D341Med (cell line): ENCODE measurements at regions not wholly inside any gene's neighbourhood (a gene's known extent, or its start where the extent isn't known, plus 50 kb on each side); places are given as distances from the start of the nearest gene placed in this dataset.
"Not testable (repeated sequence)": the region's sequence is repeated elsewhere in the genome, so short reads cannot be mapped to it uniquely, and the experiment has no call there.

Source experiments
- DNase-seq: peaks from one replicate; pipeline ENCODE4 v3.0.0; 2012; ENCODE audit warnings: low spot score

DNA sequence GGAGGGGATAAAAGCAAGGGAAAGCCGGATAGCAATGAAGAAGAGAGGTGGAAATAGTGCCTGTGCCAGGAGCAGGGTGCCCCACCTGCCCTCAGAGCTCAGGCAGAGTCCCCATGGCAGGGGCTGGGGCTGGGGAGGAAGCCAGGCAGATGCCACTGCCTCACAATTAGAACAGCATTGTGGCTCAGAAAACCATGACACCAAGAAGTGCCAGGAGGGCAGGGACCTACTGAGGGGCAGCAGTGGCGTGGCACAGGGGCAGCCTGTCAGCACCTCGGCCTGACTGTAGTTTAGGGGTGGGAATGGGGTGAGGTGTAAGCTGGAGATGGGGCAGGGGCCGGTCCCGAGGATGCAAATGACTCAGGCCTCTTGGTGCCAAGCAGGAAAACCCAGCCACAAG lies 532.1 kb upstream of the B3GAT1 start:
- no peak for DNase-seq

DNA sequence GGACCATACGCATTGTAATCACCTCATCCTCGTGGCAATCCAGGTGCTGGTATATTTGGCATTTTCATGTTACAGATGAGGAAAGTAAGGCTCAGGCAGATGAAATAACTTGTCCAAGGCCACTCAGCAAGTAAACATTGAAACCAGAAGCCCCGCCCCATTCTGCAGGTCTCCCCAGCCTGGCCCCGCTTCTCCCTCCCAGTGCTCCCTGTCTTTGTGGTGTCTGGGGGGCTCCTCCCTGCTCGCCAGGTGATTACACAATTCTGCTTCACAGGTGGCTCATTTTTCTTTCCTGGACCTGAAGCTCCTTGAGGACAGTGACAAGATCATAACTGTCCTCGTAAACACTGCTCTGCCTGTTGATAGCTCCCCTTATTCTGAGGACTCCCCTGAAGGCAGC lies 531.5 kb upstream of the B3GAT1 start:
- no peak for DNase-seq

DNA sequence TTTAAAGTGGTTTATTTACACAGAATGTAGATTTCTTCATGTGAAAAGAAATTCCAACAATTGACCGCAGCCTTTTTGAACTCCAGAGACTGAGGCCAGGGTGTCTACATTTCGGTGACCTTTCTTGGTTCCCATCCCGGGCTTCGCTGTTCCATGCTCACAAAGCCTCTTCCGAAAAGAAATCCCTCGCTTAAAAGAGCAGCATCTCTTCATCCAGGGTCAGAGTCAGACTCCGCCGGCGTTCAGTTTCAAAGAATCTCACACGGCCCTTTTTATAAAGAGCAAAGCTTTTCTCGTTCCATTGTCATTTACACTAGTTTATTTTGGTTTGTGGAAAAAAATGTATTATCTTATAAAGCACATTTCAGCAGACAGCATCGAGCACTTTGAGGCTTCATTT lies 530.6 kb upstream of the B3GAT1 start:
- no peak for DNase-seq

DNA sequence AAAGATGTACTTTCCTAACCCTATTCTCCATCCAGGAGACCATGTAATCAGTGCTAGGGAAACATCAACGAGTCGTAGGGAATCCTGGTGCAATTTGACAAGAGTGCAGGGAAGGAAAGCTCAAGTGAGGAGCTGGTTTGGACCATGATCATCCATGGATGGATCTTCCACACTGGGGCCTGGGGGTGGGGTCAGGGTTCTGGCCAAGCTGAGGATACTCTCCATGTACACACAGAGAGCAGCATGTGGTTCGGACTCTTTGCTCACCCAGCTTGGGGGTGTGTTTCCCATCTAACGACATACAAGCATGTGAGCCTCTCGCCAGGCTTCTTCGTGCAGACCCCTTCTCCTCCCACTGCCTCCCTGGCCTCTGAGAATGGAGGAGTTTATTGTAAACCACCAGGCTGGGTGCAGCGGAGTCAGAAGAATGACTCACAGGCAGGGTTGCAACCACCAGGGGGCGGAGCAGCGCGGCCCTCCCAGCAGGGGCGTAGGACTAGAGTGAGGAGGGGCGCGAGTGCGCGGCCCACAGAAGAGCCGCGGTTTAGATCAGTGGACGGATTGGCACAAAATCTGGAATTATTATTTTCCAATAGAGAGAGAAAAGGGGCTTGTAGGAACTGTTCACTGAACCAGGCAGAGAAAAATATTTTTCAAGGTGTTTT lies 530.0 kb upstream of the B3GAT1 start:
- not testable (repeated sequence) for DNase-seq

DNA sequence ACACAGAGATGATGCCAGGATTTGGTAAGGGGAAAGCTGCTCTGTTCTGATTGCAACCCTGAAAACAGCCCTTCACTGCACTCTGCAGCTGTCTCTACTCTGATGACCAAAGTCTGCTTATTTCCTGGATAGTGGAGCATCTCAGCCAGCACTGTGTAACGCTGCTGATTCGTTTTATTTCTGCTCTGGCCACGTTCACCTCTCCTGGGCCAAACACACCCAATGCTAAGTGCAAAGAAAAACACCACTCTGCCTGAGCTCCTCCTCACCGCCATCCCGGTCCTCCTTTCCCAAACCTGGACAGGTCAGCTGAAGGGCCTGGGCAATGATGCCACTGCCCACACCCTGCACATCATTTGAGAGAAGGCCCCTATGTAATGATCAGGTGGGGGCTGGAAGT lies 529.3 kb upstream of the B3GAT1 start:
- no peak for DNase-seq

DNA sequence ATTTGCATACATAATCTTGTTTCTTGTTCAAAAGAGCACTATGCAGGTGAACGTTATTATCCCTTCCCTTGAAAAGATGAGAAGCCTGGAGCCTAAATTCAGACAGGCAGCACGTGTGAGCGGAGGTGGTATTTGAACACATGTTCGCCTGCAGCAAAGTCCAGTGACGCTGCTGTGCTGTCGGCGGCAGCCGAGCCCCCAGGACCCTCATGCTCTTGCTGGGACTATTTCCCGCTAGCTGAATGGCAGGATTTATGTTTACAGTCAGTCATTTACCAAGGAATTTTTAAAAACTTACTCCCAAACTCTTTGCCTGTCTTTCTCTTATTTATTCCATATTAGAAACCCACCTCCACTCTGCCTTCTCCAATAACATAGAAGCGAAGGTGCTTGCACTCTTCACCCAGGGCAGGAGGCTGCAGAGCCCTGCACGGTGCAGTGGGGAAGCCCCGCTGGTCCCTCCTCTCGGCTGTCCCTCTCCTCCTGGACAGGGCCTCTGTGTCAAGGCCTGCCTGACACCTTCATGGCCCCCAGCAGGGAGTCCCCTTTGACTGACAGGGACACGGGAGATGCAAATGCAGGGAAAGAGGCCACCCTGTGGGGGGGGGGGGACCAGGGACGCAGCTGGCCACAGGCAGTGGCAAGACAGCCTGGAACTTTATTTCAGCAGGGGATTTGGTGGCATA lies 528.5 kb upstream of the B3GAT1 start:
- DNase-seq: no peak

DNA sequence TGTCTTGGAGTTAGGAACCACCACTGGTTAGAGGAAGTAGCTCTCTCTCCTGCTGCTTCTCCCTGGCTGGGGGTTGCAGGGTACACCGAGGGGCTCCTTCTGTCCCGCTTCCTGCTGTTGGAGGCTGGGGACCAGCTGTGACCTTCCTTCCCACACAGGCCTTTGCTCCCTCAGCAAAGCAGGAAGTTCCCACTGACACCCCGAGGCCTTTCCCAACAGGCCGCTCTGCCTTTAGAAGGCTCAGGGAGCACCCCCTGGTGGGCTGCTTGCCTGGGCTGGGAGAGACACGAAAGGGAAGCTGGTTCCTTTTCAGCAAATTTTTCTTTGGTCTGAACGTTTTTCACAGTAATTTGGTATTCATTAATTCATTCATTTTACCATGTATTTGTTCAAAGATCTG lies 527.9 kb upstream of the B3GAT1 start:
- DNase-seq: peak; percentile 67

DNA sequence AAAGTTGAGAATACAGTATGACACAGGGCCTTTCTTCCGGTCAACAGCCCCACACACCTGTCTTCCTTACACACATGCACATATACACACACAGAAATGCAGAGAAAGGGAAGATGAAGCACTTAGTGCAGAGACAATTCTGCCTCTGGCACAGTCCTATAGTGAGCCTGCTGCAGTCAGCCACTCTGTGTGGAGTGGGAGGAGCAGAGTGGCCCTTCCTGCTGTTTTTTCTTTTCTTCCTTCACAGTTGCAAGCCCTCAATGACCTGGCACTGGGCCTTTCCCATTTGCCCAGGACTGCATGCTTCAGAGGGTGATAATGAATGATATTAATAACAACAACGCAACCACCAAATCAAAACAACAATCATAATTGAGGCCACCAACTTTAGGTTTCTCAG lies 527.0 kb upstream of the B3GAT1 start:
- DNase-seq: no peak

DNA sequence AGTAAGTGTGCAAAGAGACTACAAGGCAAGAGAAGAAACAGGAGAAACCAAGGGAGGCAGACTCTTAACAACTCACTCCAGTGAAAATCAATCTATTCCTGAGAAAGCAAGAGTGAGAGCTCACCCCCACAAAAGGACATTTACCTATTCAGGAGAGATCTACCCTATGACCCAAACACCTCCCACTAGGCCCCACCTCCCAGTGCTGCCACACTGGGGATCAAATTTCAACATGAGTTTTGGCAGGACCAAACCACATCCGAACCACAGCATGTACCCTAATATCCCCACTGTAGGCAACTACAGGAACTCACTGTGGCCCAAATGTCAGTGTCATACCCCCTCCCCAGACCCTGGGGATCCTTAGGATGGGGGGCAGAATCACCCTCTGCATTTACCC lies 526.2 kb upstream of the B3GAT1 start:
- DNase-seq: no peak

DNA sequence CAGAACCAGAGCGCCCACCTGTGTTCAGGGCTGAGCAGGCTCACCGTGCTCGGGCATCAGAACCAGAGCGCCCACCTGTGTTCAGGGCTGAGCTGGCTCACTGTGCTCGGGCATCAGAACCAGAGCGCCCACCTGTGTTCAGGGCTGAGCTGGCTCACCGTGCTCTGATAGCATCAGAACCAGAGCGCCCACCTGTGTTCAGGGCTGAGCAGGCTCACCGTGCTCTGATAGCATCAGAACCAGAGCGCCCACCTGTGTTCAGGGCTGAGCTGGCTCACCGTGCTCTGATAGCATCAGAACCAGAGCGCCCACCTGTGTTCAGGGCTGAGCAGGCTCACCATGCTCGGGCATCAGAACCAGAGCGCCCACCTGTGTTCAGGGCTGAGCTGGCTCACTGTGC lies 525.2 kb upstream of the B3GAT1 start:
- not testable (repeated sequence) for DNase-seq

DNA sequence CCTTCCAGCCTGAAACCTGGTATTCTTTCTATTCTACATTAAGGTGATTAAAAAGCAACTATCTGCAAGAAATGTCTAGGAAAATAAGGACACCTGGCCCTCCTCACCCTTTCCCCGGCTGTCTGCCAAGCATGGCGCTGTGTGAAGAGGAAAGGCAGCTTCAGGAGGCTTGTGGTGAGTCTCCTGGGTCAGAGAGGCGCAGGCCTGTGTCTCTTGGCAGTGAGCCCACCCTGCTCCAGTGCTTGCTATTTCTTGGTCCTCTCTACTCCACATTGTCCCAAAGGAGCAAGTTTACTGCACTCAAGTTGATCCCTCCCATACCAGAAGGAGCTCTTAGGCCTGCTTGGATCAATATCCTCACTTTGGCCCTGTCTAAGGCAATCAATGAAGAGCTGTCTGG lies 520.7 kb upstream of the B3GAT1 start:
- DNase-seq: no peak

DNA sequence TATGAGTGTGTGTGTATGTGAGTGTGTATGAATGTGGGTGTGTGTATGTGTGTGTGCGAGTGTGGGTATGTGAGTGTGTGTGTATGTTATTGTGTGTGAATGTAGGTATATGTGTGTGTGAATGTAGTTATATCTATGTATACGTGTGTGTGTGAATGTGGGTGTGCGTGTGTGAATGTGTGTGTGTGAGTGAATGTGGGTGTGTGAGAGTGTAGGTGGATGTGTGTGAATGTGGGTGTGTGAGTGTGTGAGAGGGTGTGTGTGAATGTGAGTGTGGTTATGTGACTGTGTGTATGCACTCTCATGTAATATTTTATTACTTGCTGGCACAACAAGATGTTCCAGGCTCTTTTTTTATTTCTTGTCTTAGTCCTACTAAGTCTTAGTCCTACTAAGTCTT lies 513.4 kb upstream of the B3GAT1 start:
- no peak for DNase-seq

DNA sequence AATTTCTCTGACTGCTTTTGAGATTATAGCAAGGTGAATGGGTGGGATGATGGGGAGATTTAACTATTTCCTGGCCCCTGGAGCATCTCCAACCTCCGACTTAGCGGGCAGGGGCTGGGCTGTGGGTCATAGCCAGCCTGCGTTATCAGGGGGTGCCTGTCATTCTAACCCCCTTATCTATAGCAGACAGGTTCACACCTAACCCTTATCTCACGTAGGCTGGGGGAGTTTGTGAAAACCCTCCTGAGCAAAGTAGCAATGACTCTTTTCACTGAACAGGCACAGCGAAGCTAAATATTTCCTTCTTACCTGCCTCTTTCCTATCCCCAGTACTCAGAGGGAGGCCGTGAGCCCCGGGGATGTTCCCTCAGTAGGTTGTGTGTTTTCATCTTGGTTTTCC lies 511.4 kb upstream of the B3GAT1 start:
- DNase-seq: no peak

DNA sequence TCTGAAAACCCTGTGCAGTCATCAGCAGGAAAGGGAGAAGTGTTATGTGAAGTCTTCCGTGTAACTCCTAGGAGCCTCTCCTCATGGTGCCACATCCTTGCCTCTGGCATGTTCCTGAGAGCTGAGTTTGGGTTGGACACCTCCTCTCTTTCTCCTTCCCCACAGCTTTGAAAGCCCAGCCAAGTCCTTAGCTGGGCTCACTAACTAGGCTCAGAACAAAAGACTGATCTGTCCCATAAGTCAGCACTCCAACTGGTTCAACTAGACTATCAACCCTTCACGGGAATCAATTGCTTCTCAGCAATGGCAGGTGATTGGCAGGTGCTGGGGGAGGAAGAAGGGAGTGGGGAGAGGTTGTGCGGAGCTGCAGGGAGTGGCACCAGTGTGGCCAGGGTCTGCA lies 509.9 kb upstream of the B3GAT1 start:
- DNase-seq: no peak

DNA sequence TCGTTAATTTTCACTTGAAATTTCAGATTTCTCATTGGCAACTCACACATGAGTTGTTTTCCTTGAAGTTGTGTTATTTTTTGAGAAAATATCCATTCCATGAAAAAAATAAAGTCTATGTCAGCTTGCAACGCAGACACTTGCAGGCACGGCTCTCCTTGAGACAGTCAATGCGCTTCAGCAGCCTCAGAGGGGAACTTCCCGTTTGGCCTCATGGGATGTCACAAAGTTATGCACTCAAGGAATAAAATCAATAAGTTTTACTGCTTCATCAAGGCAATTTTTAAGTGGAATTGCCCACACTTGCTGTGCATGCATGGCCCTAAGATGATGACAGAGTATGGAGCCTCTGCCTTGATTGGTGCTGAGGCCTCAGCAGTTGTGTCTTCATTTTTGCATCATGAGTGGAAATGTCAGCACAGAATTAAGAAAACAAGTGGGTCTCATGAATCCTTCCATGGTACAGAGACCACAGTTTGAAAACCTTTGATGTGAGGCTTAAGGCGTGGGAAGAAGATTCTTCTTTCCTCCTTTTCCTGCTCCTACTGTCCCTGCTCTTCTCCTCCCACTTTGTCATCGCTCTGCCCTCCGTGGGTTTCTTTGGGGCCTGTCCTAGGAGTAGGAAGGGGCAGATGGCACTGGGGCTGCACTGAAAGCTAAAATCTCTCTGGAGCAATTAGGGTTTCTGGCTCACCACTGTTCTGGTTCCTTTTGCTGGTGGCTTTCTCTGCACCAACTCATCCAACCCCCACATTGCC lies 509.0 kb upstream of the B3GAT1 start:
- DNase-seq: no peak

DNA sequence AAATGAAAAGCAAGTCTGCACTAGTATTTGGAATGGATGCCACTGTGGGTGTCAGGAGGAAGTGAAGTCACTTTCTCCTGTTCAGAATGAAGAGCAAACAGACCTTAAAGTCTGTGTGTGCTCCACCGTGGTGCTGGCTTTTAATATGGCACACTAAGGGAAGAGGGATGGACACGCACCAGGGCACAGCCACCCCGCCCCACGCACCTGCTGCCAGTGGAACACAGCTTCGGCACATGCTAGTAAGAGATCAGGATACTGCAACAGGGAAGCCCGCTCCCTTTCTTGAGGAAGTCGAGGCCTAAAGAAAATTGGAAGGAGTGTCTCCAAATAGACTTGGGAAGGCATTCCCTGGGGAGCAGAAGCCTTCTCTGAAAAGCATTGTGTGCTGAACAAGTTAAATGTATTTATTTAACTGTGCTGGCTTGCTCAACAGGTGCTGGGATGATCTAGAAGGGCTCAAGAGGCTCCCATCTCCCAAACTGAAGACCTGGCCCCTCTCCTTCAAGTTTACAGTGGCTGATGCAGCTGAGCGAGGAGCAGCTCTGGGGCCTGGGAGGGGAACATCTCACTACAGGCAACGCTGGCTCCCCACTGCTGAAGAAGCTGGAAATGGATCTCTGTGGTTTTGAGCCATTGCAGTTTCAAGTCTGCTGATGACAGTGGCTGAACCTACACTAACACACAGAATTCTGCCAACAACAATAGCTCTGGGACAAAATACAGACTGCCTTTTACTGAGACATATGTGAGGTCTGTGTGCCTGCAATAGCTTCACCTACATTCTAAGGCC lies 504.6 kb upstream of the B3GAT1 start:
- no peak for DNase-seq

DNA sequence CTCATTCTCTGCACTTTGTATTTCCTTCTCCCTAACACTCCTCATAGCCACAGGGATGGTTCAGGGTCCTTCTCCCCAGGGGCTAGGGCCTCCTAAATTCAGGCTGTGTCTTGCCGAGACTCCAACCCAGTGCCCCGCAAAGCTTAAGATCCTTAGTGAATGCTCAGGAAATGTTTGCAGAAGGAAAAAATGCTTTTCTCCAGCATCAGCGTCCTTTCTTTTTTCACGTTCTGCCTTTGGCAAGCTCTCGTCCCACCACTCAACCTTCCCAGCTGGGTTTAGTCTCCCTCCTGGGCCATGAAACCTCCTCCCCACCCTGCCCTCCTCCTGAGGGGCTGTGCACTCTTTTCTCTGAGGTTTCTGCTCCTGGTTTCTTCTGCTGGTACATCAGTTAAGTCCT lies 503.8 kb upstream of the B3GAT1 start:
- no peak for DNase-seq

DNA sequence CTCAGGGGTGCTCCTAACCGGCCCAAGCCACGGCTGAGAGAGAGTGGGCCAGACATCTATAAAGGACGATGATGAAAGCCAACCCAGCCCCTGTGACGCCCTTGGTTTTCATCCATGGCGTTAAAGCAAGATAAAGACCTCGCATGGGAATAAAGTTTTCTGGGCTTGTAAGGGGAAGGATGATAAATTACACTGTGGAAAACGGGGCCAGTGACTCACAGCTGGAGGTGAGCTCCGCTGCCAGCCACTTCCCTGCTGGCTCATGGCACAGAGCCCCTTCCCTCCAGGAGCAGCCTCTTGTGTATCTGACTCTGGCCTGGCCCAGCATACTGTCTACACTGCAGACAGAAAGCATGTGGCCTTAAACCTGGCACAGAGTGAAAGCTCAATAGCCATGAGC lies 503.2 kb upstream of the B3GAT1 start:
- DNase-seq: no peak

DNA sequence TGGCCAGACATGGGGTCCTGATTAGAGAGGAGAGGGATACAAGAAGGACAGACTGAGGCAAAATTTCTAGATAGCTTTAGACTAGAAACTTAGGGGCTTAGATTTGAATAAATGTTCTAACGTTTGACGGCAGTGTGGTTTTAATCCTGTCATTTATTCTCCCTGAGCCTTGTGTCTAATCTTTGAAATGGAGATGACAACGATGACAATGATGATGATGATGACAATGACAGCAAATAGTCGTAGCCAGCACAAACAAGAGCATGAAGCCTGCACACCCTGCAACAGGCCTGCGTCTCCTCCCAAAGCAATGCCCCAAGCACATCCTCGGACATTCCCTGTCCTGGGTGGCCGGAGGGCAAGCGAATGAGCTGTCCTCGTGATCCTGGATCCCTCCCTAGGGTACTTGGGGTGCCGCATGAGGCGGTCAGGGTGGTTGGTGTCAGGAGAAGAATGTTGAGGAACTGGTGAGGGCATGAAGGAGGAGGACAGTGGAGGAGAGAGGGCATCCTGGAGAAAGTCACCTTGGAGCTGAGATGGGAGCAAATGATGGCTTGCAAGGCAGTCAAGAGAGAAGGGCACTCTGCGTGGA lies 502.1 kb upstream of the B3GAT1 start:
- no peak for DNase-seq

DNA sequence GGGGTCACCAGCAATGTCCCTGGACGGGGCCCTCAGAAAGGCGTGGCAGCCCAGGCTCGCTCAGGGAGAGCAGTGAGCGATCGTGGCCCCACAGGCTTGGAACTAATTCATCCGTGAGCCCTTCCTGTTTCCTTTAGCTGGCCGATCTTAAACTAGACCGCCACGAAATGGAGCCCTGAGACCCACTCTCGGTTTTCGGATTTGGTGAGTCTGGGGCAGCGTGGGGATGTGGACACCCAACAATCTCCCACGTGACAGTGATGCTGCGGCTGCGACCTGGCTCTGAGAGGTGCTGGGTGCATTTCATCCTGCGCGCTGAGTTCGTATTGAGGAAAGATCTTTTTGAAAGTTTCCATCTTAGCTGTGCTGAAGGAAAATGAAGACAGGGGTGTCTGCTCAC lies 501.3 kb upstream of the B3GAT1 start:
- DNase-seq: no peak

DNA sequence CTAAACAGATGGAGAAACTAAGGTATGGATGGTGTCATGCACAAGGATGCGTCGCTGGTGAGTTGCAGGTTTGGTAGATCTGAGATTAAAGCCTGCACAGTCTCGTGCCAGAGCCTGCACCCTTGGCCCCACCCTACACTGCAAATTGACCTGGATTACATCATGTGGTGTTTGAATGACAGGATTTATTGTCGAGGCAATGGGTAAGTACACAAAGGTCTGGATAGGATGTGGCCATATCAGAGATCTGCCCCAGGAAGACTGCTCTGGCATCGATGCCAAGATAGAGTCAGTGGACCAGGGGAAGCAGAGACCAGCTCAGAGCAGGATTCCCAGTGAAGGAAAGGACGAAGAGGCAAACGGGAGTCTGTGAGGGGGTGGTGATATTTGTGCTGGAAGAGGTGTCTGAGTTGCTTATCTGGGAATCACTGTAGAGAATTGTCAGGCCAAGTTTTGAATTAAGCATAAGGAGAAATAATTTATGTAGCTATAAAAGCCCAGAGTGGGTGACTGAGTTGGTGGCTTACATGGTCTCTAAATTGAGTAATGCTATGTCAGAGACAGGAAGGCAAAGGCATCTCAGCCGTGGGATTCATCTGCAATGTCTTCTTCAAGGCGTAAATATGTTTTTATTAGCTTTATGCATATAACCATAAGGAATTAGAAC lies 499.6 kb upstream of the B3GAT1 start:
- DNase-seq: no peak

DNA sequence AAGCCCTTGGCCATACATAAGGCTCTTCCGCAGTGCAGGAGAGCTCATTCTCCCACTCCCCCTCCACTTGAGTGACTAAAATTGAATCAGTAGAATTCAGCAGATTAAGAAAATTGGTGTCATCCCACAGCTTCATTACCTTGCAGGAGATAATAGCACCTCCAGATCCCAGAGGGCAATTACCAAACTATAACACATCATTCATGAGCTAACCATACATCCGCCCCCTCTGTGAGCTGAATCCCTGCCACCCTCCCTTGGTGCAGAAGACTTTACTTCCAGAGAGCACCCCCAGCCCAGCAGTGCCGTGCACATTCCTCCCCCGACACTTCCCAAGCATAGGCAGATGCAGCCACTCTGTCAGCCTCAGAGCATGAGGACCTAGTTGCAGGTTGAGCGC lies 496.5 kb upstream of the B3GAT1 start:
- DNase-seq: no peak
